Activated naive CD4-positive, alpha-beta T cell treated with anti-CD3 and anti-CD28 coated beads for 36 hours (primary cell): ENCODE measurements at regions not wholly inside any gene's neighbourhood (a gene's known extent, or its start where the extent isn't known, plus 50 kb on each side); places are given as distances from the start of the nearest gene placed in this dataset.

Source experiments
- CTCF ChIA-PET: fragments of 350-600 bp; sonication (Branson Sonifier 250); formaldehyde crosslinking; loops from one replicate; lab custom pipeline; 2021; ENCODE audit warnings: antibody characterized with exemption; lab: Charles Lee
- DNase-seq: peaks from one replicate; pipeline ENCODE4 v3.0.0-alpha.2; 2020
- H3K27ac Mint-ChIP-seq: one replicate; pipeline ENCODE4 v1.8.0; 2021; ENCODE audit warnings: mild to moderate bottlenecking, mixed read lengths
- H3K27me3 Mint-ChIP-seq: one replicate; pipeline ENCODE4 v1.8.0; 2021; ENCODE audit warnings: low read depth, mixed read lengths
- H3K36me3 Mint-ChIP-seq: one replicate; pipeline ENCODE4 v1.8.0; 2021; ENCODE audit warnings: low read depth, mixed read lengths
- H3K4me1 Mint-ChIP-seq: one replicate; pipeline ENCODE4 v1.8.0; 2021; ENCODE audit warnings: low read depth, mixed read lengths
- H3K4me3 Mint-ChIP-seq: one replicate; pipeline ENCODE4 v1.8.0; 2021; ENCODE audit warnings: mild to moderate bottlenecking, moderate library complexity, mixed read lengths
- H3K9me3 Mint-ChIP-seq: one replicate; pipeline ENCODE4 v1.8.0; 2021; ENCODE audit warnings: mixed read lengths
- intact Hi-C: fragments of 100-400 bp; cut with micrococcal nuclease; formaldehyde crosslinking; loops from one replicate; pipeline ENCODE4 v1.15.1; 2023

DNA sequence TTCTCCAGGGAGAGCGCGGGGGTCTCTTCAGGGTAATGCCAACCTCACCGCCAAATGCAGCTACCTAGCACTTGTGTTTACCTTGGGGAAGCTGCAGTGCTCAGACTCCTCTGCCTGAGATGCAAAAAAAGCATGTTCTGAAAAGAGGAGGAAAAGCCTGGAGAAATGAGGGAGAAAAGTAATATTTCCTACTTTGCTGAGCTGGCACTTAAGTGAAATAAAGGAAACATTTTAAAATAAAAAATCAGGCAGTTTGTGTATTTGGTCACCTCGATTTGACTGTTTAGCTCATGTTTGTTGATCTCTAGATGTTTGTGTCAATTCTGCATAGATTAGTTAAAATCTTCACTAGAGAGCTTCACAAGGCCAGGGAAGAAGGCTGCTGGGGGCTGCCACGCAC lies 487.2 kb downstream of the QKI start:
- no peak overlapping the region for H3K27ac Mint-ChIP-seq
- no peaks in the 10 kb centered on the region for H3K36me3 Mint-ChIP-seq
- DNase-seq = no peak
- H3K9me3 Mint-ChIP-seq = no peaks in the 10 kb centered on the region
- H3K4me3 Mint-ChIP-seq = no peak overlapping the region
- peaks cover 2% of the 10 kb centered on the region for H3K27me3 Mint-ChIP-seq
- H3K4me1 Mint-ChIP-seq = no peaks in the 10 kb centered on the region
- CTCF ChIA-PET = no interaction called here
- intact Hi-C loops = no loop called here

DNA sequence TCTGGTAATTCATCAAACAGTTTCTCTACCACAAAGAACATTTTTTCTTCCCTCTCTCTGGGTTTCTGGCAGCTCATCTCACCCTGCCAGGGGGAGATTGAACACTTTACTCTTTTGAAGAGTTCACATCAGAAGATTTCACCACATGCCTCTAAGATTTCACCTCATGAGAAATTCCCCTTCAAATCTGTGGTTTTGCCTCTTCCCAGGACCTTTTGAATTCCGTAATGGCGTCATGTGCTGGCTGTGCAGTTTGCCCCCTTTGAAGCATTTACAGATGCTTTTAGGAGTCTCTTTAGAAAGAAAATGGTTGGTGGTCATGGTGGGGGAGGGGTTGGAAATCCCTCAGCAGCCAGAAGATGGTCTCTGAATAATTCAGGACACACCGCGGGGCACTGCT lies 486.1 kb downstream of the QKI start:
- intact Hi-C loops = no loop called here
- CTCF ChIA-PET = no interaction called here
- Mint-ChIP-seq H3K27ac (no peak overlapping the region), H3K27me3 (no peaks in the 10 kb centered on the region), H3K4me3 (no peak overlapping the region), H3K4me1 (no peaks in the 10 kb centered on the region), H3K9me3 (no peaks in the 10 kb centered on the region), H3K36me3 (no peaks in the 10 kb centered on the region)
- no peak for DNase-seq

- no peaks in the 10 kb centered on the region for H3K9me3 Mint-ChIP-seq
- DNase-seq = no peak
- H3K27me3 Mint-ChIP-seq = peaks cover 3% of the 10 kb centered on the region
- intact Hi-C loops = no loop called here
- CTCF ChIA-PET = no interaction called here
- no peaks in the 10 kb centered on the region for H3K36me3 Mint-ChIP-seq
- no peak overlapping the region for H3K4me3 Mint-ChIP-seq
- no peak overlapping the region for H3K27ac Mint-ChIP-seq
- no peaks in the 10 kb centered on the region for H3K4me1 Mint-ChIP-seq
Observed at GRCh38 chr6:163897669-163898068, 483.2 kb downstream of the QKI start.

- Mint-ChIP-seq H3K36me3 (no peaks in the 10 kb centered on the region), H3K27ac (no peak overlapping the region), H3K4me1 (no peaks in the 10 kb centered on the region), H3K9me3 (no peaks in the 10 kb centered on the region), H3K27me3 (peaks cover 3% of the 10 kb centered on the region), H3K4me3 (no peak overlapping the region)
- DNase-seq = no peak
- intact Hi-C loops = no loop called here
- CTCF ChIA-PET = no interaction called here
Observed at GRCh38 chr6:163897030-163897429, 482.5 kb downstream of the QKI start.

DNA sequence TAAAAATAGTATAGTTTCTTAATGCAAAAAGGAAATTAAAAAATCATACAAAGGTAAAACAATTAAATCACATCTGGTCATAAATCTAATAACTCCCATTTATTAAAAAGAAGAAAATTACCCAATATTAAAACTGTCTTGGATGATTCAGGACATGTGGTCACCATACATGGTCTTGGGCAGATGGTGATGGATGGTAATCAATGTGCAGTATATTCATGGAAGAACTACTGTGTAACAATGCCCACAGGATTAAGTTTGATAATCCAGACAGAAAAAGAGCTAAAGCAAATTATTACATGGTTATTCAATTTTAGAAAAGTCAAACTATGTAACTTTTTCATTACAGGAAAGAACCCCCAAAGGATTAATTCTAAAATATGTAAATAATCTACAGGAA lies 480.6 kb downstream of the QKI start:
- no peaks in the 10 kb centered on the region for H3K4me1 Mint-ChIP-seq
- no peak overlapping the region for H3K27ac Mint-ChIP-seq
- H3K36me3 Mint-ChIP-seq = no peaks in the 10 kb centered on the region
- H3K4me3 Mint-ChIP-seq = no peak overlapping the region
- CTCF ChIA-PET = no interaction called here
- DNase-seq = no peak
- no peaks in the 10 kb centered on the region for H3K9me3 Mint-ChIP-seq
- peaks cover 6% of the 10 kb centered on the region for H3K27me3 Mint-ChIP-seq
- intact Hi-C loops = no loop called here

GRCh38 chr6:163893609-163894189 lies 479.2 kb downstream of the QKI start:
- Mint-ChIP-seq H3K27ac (no peak overlapping the region), H3K4me3 (no peak overlapping the region), H3K36me3 (no peaks in the 10 kb centered on the region), H3K27me3 (peaks cover 6% of the 10 kb centered on the region), H3K4me1 (no peaks in the 10 kb centered on the region), H3K9me3 (no peaks in the 10 kb centered on the region)
- CTCF ChIA-PET = no interaction called here
- intact Hi-C loops = no loop called here
- DNase-seq = no peak

DNA sequence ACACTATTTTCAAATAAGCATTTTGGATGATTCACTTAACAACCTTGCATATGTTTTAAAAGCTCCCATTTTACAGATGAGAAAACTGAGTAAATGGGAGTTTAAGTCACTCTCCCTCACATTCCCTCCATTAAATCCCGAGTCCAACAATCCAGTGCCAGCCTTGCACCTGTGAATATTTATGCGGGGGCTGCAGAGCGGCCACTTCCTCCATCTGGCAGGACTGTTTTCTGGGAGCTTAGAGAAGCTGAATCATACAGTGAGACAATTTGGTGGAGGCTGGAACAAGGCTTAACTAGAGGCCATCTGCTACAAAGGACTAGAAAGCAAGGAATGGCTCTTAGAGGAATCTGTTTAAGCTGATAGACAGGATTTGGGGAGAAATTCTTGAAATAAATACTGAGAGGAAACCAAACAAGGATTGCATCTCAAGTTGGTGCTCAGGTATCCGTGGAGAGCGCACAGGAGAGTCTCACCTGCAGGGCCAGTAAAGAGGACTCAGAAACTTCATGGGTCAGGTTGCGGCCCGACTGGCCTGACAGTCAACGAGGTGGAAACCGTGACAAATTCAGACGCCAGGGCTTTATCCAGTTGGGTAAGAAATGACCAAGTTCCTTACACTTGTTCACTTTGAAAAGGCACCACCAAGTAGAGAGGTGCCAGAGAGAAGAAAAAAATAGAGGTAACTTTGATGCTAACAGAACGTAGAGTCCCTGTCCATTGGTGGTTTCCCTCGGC lies 478.5 kb downstream of the QKI start:
- Mint-ChIP-seq H3K4me1 (no peaks in the 10 kb centered on the region), H3K27ac (no peak overlapping the region), H3K36me3 (no peaks in the 10 kb centered on the region), H3K4me3 (no peak overlapping the region), H3K27me3 (peaks cover 9% of the 10 kb centered on the region), H3K9me3 (no peaks in the 10 kb centered on the region)
- DNase-seq = no peak
- intact Hi-C loops = no loop called here
- CTCF ChIA-PET = interaction anchor here (0.6 kb wide), 1 partner anchor 16 kb away, joined by 3 read pairs; no protein-coding TSS in a partner anchor

DNA sequence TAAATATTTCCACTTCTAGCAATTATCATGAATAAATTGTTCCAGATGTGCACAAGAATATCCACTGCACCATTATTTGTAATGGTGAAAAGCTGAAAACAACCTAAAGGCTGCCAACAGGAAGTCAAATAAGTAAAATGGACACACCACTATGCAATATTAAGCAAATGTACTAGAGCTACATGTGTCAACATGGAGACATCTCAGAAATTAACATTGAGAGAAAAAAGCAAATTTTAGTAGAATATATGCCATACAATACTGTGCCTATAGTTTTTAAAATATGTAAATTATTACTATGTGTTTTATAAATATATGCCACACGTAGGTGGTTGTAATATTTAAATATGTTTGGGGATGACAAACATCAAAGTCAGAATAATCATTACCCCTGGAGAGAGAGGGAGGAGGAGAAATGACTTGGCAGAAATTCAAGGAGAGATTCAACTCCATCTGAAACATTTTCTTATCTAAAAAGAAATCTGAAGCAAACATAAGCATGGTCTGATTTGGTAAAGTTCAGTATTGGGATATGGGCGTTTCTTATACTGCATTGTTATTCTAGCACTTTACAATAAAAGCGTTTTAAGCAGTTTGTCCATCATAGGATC lies 475.5 kb downstream of the QKI start:
- CTCF ChIA-PET = no interaction called here
- Mint-ChIP-seq H3K4me3 (no peak overlapping the region), H3K27me3 (peaks cover 9% of the 10 kb centered on the region), H3K27ac (no peak overlapping the region), H3K9me3 (no peaks in the 10 kb centered on the region), H3K4me1 (no peaks in the 10 kb centered on the region), H3K36me3 (no peaks in the 10 kb centered on the region)
- intact Hi-C loops = no loop called here
- DNase-seq = no peak

DNA sequence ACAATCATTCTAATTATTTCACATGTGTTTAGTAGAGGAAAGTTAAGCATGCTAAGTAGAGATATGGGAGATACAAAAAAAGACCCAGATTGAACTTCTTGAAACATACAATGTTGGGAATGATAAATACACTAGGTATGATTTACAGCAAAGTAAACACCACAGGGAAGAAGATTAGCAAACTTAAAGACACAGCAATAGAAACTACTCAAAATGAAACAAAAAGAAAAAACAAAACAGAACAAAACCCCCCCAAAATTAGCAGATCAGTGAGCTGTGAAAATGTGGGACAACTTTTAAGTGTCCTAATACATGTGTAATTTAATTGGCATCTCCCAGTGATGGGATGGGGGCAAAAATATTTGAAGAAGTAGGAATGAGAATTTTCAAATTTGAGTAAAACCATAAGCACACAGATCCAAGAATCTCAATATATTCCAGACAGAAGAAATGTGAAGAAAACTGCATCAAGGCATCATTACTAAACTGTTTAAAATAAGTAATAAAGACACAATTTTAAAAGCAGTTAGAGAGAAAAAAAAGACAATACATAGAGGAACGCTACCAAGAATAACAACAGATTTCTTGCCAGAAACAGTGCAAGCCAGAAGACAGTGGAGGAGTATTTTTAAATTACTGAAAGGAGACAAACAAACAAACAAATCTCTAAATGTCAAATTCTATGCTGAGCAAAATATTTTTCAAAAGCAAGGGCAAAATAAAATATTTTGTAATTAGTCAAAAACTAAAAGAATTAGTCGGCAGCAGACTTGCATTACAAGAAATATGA lies 473.7 kb downstream of the QKI start:
- Mint-ChIP-seq H3K27ac (no peak overlapping the region), H3K36me3 (no peaks in the 10 kb centered on the region), H3K27me3 (peaks cover 15% of the 10 kb centered on the region), H3K9me3 (no peaks in the 10 kb centered on the region), H3K4me3 (no peak overlapping the region), H3K4me1 (no peaks in the 10 kb centered on the region)
- CTCF ChIA-PET = no interaction called here
- intact Hi-C loops = no loop called here
- DNase-seq = no peak

DNA sequence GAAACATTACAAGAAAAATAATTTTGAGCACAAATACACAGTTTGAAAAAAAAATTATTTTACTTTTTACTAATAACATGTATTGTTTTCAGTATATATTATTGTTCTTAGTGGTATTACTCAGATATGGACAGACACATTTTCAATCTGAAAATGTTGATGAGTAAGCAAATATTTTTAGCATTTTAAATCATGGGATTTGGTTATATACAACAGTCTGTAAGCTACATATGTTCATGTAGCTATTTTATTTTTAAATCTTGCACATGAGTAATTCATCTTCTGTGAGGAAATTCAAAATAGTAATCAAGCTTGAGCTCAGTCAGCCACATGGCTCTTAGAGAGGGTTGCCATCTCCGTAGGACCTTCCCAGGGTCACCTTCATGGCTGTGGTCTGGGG lies 471.9 kb downstream of the QKI start:
- no peak overlapping the region for H3K27ac Mint-ChIP-seq
- no peak overlapping the region for H3K4me3 Mint-ChIP-seq
- peaks cover 21% of the 10 kb centered on the region for H3K27me3 Mint-ChIP-seq
- H3K36me3 Mint-ChIP-seq = no peaks in the 10 kb centered on the region
- no peak for DNase-seq
- intact Hi-C loops = no loop called here
- CTCF ChIA-PET = interaction anchor here (0.6 kb wide), 1 partner anchor 115 kb away, joined by 3 read pairs; no protein-coding TSS in a partner anchor
- no peaks in the 10 kb centered on the region for H3K9me3 Mint-ChIP-seq
- H3K4me1 Mint-ChIP-seq = no peaks in the 10 kb centered on the region

- CTCF ChIA-PET = no interaction called here
- Mint-ChIP-seq H3K36me3 (no peaks in the 10 kb centered on the region), H3K9me3 (no peaks in the 10 kb centered on the region), H3K4me3 (no peak overlapping the region), H3K4me1 (no peaks in the 10 kb centered on the region), H3K27me3 (peaks cover 23% of the 10 kb centered on the region), H3K27ac (no peak overlapping the region)
- no peak for DNase-seq
- intact Hi-C loops = no loop called here
Observed at GRCh38 chr6:163883984-163884383, 469.5 kb downstream of the QKI start.

DNA sequence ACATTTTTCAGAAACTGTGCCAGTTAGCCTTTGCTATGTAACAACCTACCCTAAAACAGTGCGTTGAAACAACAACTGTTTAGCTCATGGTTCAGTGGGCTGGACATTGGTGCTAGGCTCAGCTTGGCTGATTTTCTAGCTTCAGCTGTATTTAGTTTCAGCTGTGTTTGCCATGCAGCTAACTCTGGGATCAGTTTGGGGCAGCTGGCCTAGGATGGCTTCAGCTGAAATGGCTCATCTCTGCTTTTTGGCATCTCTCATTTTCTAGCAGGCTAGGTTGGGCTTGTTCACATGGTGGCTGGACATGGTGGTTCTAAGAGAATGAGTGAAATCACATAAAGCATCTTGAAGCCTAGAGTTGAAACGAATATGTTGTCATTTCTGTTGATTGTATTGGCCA lies 464.2 kb downstream of the QKI start:
- CTCF ChIA-PET = no interaction called here
- no peak overlapping the region for H3K27ac Mint-ChIP-seq
- no peak for DNase-seq
- H3K4me3 Mint-ChIP-seq = no peak overlapping the region
- no peaks in the 10 kb centered on the region for H3K9me3 Mint-ChIP-seq
- H3K36me3 Mint-ChIP-seq = no peaks in the 10 kb centered on the region
- intact Hi-C loops = no loop called here
- no peaks in the 10 kb centered on the region for H3K4me1 Mint-ChIP-seq
- H3K27me3 Mint-ChIP-seq = peaks cover 33% of the 10 kb centered on the region
